Adrenal gland (tissue), 5 donors: ENCODE measurements at regions not wholly inside any gene's neighbourhood (a gene's known extent, or its start where the extent isn't known, plus 50 kb on each side); places are given as distances from the start of the nearest gene placed in this dataset.

Source experiments
- CTCF ChIP-seq, 6 experiments: fragments of 450-650 bp in 4 of 6; fragments of 200-600 bp in 2 of 6; sonication (generic) in 1 of 6; IDR thresholded peaks; 1 replicate in 5 of 6; 2 replicates in 1 of 6; pipeline versions ENCODE4 v1.5.1 to v1.8.0; 2016 to 2021; ENCODE audit warnings: antibody characterized with exemption in 6 of 6, mild to moderate bottlenecking in 2 of 6, moderate library complexity in 1 of 6
- POLR2A ChIP-seq, 2 donors: fragments of 450-650 bp; IDR thresholded peaks; one replicate each; pipeline ENCODE4 v1.6.1; 2017; ENCODE audit warnings: antibody characterized with exemption in 2 of 2, mild to moderate bottlenecking in 2 of 2, moderate library complexity in 1 of 2
- donor health status: DM: no; HTN: no; CAD: no.

GRCh38 chr12:23001487-23001886 is 376.5 kb downstream of the ETNK1 start:
- TF ChIP-seq CTCF (IDR thresholded peaks at IDR 0.05) = no peak
- no peak for TF ChIP-seq POLR2A (IDR thresholded peaks at IDR 0.05)
